HEK293T (cell line): ENCODE measurements at regions not wholly inside any gene's neighbourhood (a gene's known extent, or its start where the extent isn't known, plus 50 kb on each side); places are given as distances from the start of the nearest gene placed in this dataset.

Source experiments
- BHLHE40 ChIP-seq: fragments of 450-650 bp; IDR thresholded peaks from 2 replicates; pipeline ENCODE4 v1.6.1; 2016; ENCODE audit warnings: mild to moderate bottlenecking, moderate library complexity, borderline replicate concordance
- ELF4 ChIP-seq: fragments of 450-650 bp; IDR thresholded peaks from 2 replicates; pipeline ENCODE4 v1.6.1; 2017; ENCODE audit warnings: antibody characterized with exemption
- FOXA1 ChIP-seq: fragments of 450-650 bp; IDR thresholded peaks from 2 replicates; pipeline ENCODE4 v1.6.1; 2016; ENCODE audit warnings: mild to moderate bottlenecking
- FOXK2 ChIP-seq: fragments of 450-650 bp; IDR thresholded peaks from 2 replicates; pipeline ENCODE4 v1.6.1; 2016; ENCODE audit warnings: mild to moderate bottlenecking
- FOXM1 ChIP-seq: fragments of 450-650 bp; IDR thresholded peaks from 2 replicates; pipeline ENCODE4 v1.6.1; 2017; ENCODE audit warnings: mild to moderate bottlenecking, borderline replicate concordance
- HDGF ChIP-seq: fragments of 450-650 bp; IDR thresholded peaks from 2 replicates; pipeline ENCODE4 v1.6.1; 2017; ENCODE audit warnings: antibody characterized with exemption, borderline replicate concordance
- LEF1 ChIP-seq: fragments of 450-650 bp; IDR thresholded peaks from 2 replicates; pipeline ENCODE4 v1.6.1; 2017; ENCODE audit warnings: mild to moderate bottlenecking, borderline replicate concordance
- NFRKB ChIP-seq: fragments of 450-650 bp; IDR thresholded peaks from 2 replicates; pipeline ENCODE4 v1.6.1; 2016; ENCODE audit warnings: mild to moderate bottlenecking, moderate library complexity
- SP1 ChIP-seq: fragments of 450-650 bp; IDR thresholded peaks from 2 replicates; pipeline ENCODE4 v1.6.1; 2017
- SUZ12 ChIP-seq: fragments of 450-650 bp; IDR thresholded peaks from 2 replicates; pipeline ENCODE4 v1.6.1; 2016; ENCODE audit warnings: mild to moderate bottlenecking
- TARDBP ChIP-seq: fragments of 450-650 bp; IDR thresholded peaks from 2 replicates; pipeline ENCODE4 v1.6.1; 2016

GRCh38 chr1:218847089-218847768 lies 326.4 kb upstream of the LYPLAL1 start:
- TF ChIP-seq FOXM1 (no peak), NFRKB (no peak), LEF1 (no peak), FOXK2 (no peak), HDGF (no peak), BHLHE40 (no peak), FOXA1 (no peak), SP1 (no peak), TARDBP (no peak), SUZ12 (no peak), ELF4 (no peak)
